ENCODE measurements at regions not wholly inside any gene's neighbourhood (a gene's known extent, or its start where the extent isn't known, plus 50 kb on each side); places are given as distances from the start of the nearest gene placed in this dataset.
"Not testable (repeated sequence)": the region's sequence is repeated elsewhere in the genome, so short reads cannot be mapped to it uniquely, and the experiment has no call there.

GRCh38 chr5:100364757-100365478 lies 170.3 kb upstream of the FAM174A start:
- not testable (repeated sequence) for DNase-seq

DNA sequence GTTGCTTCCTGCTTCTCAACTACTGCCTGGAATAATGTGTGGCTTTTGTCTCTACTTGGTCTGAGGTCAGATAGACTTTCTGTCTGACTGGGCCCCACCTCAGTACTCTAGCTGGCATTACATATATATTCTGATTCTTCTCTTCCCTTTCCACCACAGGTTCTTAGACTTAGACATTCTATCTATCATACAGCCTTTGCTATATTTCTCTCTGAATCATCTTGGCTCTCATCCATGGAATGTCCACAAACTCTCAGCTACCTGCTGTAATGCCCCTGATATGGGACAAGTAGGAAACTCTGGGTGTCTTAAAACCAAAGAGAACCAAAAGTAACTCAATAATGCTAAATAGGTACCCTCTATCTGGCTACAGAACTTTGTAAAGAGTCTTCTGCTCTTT lies 170.8 kb upstream of the FAM174A start:
- not testable (repeated sequence) for DNase-seq

- DNase-seq: not testable (repeated sequence)
Observed at GRCh38 chr5:100359998-100360397, 175.2 kb upstream of the FAM174A start.

GRCh38 chr5:100346269-100346668 lies 188.9 kb upstream of the FAM174A start:
- DNase-seq: not testable (repeated sequence)

DNA sequence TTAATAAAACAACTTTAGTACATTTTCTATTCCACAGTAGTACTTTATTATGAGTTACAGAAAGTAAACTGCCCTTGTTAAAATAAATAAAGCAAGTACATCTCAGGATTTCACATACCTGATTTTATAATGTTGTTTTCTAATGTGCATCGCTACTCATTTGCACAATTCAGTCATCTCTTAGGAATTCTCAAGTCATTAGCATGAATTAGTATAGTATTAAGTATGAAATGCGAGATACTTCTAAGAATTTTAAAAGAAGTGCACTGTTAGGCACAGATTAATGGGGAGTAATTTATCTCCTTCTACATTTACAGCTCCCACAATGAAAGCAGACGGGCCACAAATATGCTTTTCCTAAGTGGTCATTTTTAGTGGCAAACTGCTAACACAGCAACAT lies 193.7 kb upstream of the FAM174A start:
- not testable (repeated sequence) for DNase-seq

- no peak for DNase-seq
Observed at GRCh38 chr5:100322483-100322882, 212.7 kb upstream of the FAM174A start.

- DNase-seq: no peak
Observed at GRCh38 chr5:100319885-100320284, 215.3 kb upstream of the FAM174A start.

GRCh38 chr5:100313657-100314056 lies 221.5 kb upstream of the FAM174A start:
- no peak for DNase-seq

DNA sequence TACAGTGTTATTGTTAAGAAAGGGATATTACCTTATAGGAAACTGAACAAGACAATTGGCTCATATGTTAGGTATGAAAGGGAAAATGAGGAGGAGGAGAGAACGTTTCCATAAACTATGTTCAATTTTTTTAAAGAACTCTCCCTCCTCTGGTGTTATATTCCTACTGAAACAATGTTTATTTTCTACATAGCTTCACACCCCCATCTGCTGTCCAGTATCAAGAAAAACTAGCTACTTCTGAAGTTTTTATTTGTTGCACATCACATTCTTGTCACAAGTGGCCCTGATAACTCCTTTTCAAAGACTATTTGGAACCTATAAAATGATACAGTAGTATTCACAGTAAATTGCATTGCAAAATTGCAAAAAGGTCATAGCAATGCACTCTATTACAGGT lies 223.4 kb upstream of the FAM174A start:
- no peak for DNase-seq

DNA sequence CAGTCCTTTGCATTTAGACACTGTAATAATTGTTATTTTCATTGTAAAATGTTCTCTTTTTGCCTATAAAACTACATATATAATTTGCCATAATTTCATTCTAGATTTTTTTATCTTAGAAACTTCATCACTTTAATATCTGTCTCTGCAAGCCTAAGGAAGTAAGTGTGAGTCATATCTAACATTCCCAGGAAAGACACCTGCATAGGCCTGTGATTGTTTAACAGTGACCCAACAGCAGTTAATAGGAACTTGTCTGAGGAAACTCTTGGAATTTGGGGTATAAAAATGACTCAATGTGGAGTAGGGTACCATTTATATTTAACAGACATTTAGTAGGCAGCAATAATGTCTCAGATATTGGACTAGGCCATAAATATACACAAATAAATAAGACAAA lies 229.2 kb upstream of the FAM174A start:
- no peak for DNase-seq

DNA sequence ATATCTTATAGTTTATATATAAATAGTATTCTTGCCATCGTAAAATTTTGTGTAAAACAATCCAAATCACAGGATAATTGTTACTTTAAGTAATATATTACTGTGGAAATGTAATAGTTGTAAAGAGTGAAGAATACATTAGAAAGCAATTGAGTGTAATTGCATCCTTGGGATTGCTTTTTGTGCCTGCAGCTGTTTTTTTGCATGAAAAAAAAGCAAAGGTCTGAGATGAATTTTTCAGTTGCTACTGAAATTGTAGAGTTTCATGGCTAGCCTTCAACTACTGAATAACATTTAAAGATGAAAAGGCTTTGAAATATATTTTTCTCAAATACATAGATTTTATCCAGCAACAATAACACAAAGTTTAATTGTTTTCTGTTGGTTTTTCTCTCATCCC lies 232.0 kb upstream of the FAM174A start:
- no peak for DNase-seq

DNA sequence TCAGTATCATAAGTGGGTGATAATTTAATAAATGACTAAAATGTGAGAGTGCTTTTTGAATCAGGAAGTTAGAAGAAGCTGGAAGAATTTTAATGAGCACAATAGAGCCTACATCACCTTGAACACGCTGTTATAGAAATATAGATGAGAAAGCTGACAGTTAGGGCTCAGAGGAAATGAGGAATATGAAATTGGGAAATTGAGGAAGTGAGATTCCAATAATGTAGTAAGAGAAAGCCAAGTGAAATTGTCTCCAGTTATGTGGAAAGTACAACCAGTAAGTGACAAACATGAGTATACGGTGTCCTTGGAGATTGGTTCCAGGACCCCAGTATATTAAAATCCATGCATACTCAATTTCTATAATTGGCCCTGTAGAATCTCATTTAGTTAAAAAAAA lies 235.9 kb upstream of the FAM174A start:
- no peak for DNase-seq

DNA sequence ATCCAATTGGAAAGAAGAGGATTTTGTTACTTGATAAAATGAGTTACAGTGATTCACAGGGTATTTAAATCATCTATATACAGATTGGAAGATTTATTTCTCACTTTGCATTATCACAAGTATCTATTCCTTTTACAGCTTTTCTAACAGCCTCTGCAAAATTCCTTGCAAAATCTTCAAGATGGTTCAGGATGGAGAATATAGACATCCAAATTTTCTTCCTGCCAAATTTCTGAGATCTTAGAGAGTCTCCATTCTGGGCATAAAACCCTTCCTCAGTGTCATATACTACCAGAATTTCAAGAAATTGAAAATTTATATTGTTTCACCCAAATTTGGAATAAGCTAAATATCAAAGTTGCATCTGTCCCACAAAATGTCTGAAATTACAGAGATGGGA lies 259.1 kb upstream of the FAM174A start:
- DNase-seq: no peak

DNA sequence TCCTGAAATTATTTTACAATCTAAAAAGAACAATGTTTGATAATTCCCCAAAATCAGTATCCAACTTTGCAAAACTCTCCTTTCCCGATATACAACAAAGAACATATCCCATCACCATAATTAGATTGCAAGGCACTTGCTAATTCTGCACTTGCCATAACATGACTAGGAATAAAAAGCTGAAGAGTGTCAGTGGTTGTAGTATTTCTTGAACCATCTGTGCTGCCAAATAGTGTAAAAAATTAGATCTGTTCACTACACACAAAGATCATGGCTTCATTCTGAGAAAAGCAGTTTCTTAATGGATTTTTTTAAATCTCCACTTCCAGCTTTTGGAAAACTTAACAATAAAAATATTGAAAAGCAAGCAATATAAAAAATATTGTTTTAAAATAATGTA lies 259.5 kb upstream of the FAM174A start:
- DNase-seq: no peak

GRCh38 chr5:100273846-100274580 lies 261.2 kb upstream of the FAM174A start:
- no peak for DNase-seq

GRCh38 chr5:100270023-100270771 lies 265.0 kb upstream of the FAM174A start:
- no peak for DNase-seq

DNA sequence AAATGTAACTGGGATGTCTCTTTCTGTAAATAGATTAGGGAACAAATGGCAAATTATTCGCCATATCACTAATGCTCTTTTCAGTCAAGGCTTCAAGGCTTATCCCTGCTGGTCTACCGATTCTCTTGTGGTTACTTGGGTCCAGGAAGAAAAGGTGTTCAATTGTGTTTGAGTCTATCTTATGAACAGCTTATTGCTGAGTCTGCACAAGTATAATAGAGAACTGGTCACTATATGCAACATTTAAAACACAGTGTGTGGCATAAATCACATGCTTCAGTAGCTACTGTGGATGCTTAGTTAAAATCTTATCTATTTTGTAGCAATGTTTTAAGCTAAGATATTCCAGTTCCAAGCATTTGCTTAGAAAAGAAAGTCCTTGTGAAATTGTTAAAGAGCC lies 274.2 kb upstream of the FAM174A start:
- no peak for DNase-seq

DNA sequence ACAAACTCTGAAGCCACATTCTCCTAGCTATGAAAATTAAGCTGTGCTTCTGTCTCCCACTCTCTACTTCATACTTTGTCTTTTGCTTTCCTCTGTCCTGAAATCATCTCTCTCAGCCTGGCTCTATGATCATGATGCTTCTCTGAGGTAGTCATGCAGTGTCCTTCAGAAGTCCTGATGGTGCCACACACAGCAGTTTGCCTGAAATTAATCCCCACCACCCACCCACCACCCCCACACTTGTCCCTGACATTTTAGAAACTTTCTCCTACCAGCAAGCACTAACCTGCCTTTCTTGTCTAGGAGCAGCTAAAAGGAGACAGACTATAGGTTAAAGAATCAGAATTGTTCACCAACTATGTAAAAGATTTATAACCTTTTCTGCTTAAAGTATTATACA lies 282.2 kb upstream of the FAM174A start:
- no peak for DNase-seq

DNA sequence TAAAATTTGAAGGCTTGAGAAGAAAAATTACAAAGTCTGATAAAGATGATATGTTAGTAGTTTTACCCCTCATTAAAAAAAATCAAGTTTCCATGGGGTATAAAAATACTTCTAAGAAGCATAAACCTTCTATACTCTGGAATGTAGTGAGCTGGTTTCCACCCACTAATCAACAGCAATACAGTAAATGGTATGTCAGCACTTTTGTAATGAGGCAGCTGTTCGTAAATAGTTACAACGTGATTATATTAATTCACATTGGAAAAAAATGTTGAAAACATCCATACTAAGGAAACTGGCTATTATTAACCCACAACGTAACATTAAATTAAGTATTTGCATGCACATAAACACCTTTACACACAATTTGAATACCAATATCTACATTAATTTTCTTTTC lies 283.1 kb upstream of the FAM174A start:
- no peak for DNase-seq

GRCh38 chr5:100249884-100250269 lies 285.3 kb upstream of the FAM174A start:
- DNase-seq: no peak

DNA sequence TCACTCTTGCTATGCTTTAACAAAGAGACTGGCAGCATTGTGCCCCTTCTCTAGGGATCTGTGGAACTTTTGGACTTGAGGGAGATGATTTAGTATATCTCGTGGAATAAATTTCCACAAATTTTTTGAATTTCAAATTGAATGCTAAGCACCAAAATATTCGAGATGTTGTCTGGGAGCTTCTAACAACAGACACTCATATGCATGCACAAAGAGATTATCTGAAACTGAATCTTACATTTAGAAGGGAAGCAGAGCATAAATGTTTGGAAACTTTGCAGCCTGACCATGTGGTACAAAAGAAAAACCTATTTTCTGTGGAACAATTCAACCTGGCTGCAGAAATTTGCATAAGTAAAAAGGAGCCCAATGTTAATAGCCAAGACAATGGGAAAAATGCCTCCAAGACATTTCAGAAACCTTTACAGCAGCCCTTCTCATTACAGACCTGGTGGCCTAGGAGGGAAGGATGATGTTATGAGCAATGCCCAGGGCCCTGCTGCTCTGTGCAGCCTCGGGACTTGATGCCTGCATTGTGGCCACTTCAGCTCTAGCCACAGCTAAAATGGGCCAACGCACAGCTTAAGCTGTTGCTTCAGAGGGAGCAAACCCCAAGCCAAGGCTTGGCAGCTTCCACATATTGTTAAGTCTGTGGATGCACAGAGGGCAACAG lies 285.8 kb upstream of the FAM174A start:
- DNase-seq: no peak

- no peak for DNase-seq
Observed at GRCh38 chr5:100232736-100233135, 302.4 kb upstream of the FAM174A start.

GRCh38 chr5:100188778-100189177 lies 346.4 kb upstream of the FAM174A start:
- no peak for DNase-seq
